GM10248 (cell line): ENCODE measurements at regions not wholly inside any gene's neighbourhood (a gene's known extent, or its start where the extent isn't known, plus 50 kb on each side); places are given as distances from the start of the nearest gene placed in this dataset.

ENCODE experiments used
- CTCF ChIA-PET: fragments of 300-600 bp; sonication (Branson Sonifier 250); formaldehyde crosslinking; extraction: SDS; loops from one replicate; lab custom pipeline; 2021; ENCODE audit warnings: antibody characterized with exemption; lab: Yijun Ruan, JAX
- POLR2A ChIA-PET: fragments of 350-650 bp; sonication (Branson Sonifier 250); formaldehyde crosslinking; extraction: SDS; loops from one replicate; lab custom pipeline; 2020; ENCODE audit warnings: antibody characterized with exemption; lab: Yijun Ruan, JAX
- DNase-seq: peaks from one replicate; pipeline ENCODE4 v3.0.0; 2012; ENCODE audit errors: extremely low spot score
- CTCF ChIP-seq: IDR thresholded peaks from 2 replicates; pipeline ENCODE4 v1.5.1; 2012; ENCODE audit warnings: mild to moderate bottlenecking, low read depth; ENCODE audit errors: extremely low read depth, missing control alignments, control extremely low read depth

GRCh38 chr1:34538481-34538880 is 216.4 kb upstream of the GJB5 start:
- no peak for DNase-seq
- TF ChIP-seq CTCF, result no peak
- ChIA-PET POLR2A (no interaction called here), CTCF (interaction anchor here (1.5 to 2.4 kb wide), 3 partner anchors 10 to 78 kb away, joined by 4 to 8 read pairs (median 7); no protein-coding TSS in a partner anchor)

- ChIA-PET POLR2A (no interaction called here), CTCF (no interaction called here)
- DNase-seq, result no peak
- no peak for TF ChIP-seq CTCF
These were observed 207.7 kb upstream of the GJB5 start for GRCh38 chr1:34547046-34547674.

GRCh38 chr1:34549199-34549598 is 205.6 kb upstream of the GJB5 start:
- no peak for DNase-seq
- ChIA-PET POLR2A (no interaction called here), CTCF (interaction anchor here (1.3 kb wide), 1 partner anchor 12 kb away, joined by 4 read pairs; no protein-coding TSS in a partner anchor)
- TF ChIP-seq CTCF, result peak; percentile 6

GRCh38 chr1:34578306-34578705 is 176.5 kb upstream of the GJB5 start:
- CTCF ChIA-PET, result interaction anchor here (1.1 kb wide), 1 partner anchor 48 kb away, joined by 3 read pairs; no protein-coding TSS in a partner anchor
- no peak for DNase-seq
- TF ChIP-seq CTCF, result no peak
- POLR2A ChIA-PET, result no interaction called here

GRCh38 chr1:34582356-34582755 is 172.5 kb upstream of the GJB5 start:
- ChIA-PET CTCF (interaction anchor here (1.7 kb wide), 1 partner anchor 15 kb away, joined by 12 read pairs; no protein-coding TSS in a partner anchor), POLR2A (no interaction called here)
- DNase-seq, result no peak
- no peak for TF ChIP-seq CTCF

- ChIA-PET CTCF (interaction anchor here (0.7 kb wide), 1 partner anchor 10 kb away, joined by 3 read pairs; no protein-coding TSS in a partner anchor), POLR2A (no interaction called here)
- DNase-seq, result no peak
- no peak for TF ChIP-seq CTCF
These were observed 167.1 kb upstream of the GJB5 start for GRCh38 chr1:34587761-34588160.
